Activated B cell treated with CpG ODN at 0.5 μM for 24 hours (primary cell): ENCODE measurements at regions not wholly inside any gene's neighbourhood (a gene's known extent, or its start where the extent isn't known, plus 50 kb on each side); places are given as distances from the start of the nearest gene placed in this dataset.

Experiments used
- ATAC-seq: fragments of 200-7000 bp; cut with Tn5 transposase; one replicate; pipeline ENCODE4 v1.10.0; 2021; ENCODE audit warnings: low read depth, mild to moderate bottlenecking, moderate library complexity
- CTCF ChIA-PET: fragments of 350-600 bp; sonication (Branson Sonifier 250); formaldehyde crosslinking; loops from one replicate; lab custom pipeline; 2021; ENCODE audit warnings: antibody characterized with exemption; lab: Charles Lee
- POLR2A ChIA-PET: fragments of 350-600 bp; sonication (Branson Sonifier 250); formaldehyde crosslinking; loops from one replicate; lab custom pipeline; 2021; ENCODE audit warnings: antibody characterized with exemption; lab: Charles Lee
- DNase-seq: peaks from one replicate; pipeline ENCODE4 v3.0.0; 2022
- H3K27ac Mint-ChIP-seq: one replicate; pipeline ENCODE4 v1.8.0; 2020; ENCODE audit warnings: mixed read lengths
- H3K27me3 Mint-ChIP-seq: one replicate; pipeline ENCODE4 v1.8.0; 2021; ENCODE audit warnings: mixed read lengths
- H3K36me3 Mint-ChIP-seq: one replicate; pipeline ENCODE4 v1.8.0; 2021; ENCODE audit warnings: low read depth, mixed read lengths
- H3K4me1 Mint-ChIP-seq: one replicate; pipeline ENCODE4 v1.8.0; 2021; ENCODE audit warnings: mixed read lengths
- H3K4me3 Mint-ChIP-seq: one replicate; pipeline ENCODE4 v1.8.0; 2020; ENCODE audit warnings: mild to moderate bottlenecking, mixed read lengths
- H3K9me3 Mint-ChIP-seq: one replicate; pipeline ENCODE4 v1.8.0; 2020; ENCODE audit warnings: mixed read lengths
- intact Hi-C: fragments of 100-400 bp; cut with micrococcal nuclease; formaldehyde crosslinking; loops from one replicate; pipeline ENCODE4 v1.15.1; 2024
- TF ChIP-seq, protein P1 (sequence below): fragments of 200-600 bp; IDR thresholded peaks from one replicate; pipeline ENCODE4 v1.8.0; 2022; ENCODE audit warnings: antibody characterized with exemption, mild to moderate bottlenecking

DNA sequence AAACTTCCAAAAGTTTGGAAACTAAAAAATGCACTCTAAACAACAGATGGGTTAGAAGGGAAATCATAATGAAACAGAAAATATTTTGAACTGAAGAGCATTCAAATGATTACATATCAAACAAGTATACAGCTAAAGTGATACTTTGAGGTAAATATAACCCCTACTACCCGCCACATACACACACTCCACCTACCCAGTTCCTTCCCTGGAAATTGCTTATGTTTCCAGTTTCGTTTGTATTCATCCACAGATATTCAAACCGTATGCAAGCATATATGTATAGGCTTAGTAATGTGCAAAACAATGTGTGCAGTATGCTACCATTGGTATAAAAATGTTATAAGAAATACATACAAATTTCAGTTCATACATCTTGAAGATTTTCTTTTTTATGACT is 95.5 kb downstream of the SMIM20 start:
- H3K9me3 Mint-ChIP-seq: peaks cover 17% of the 10 kb centered on the region
- no peak overlapping the region for H3K4me3 Mint-ChIP-seq
- H3K4me1 Mint-ChIP-seq: no peaks in the 10 kb centered on the region
- CTCF ChIA-PET: interaction anchor here (0.9 kb wide), 1 partner anchor 21 kb away, joined by 3 read pairs; no protein-coding TSS in a partner anchor
- H3K27me3 Mint-ChIP-seq: peaks cover 18% of the 10 kb centered on the region
- TF ChIP-seq, protein P1, sequence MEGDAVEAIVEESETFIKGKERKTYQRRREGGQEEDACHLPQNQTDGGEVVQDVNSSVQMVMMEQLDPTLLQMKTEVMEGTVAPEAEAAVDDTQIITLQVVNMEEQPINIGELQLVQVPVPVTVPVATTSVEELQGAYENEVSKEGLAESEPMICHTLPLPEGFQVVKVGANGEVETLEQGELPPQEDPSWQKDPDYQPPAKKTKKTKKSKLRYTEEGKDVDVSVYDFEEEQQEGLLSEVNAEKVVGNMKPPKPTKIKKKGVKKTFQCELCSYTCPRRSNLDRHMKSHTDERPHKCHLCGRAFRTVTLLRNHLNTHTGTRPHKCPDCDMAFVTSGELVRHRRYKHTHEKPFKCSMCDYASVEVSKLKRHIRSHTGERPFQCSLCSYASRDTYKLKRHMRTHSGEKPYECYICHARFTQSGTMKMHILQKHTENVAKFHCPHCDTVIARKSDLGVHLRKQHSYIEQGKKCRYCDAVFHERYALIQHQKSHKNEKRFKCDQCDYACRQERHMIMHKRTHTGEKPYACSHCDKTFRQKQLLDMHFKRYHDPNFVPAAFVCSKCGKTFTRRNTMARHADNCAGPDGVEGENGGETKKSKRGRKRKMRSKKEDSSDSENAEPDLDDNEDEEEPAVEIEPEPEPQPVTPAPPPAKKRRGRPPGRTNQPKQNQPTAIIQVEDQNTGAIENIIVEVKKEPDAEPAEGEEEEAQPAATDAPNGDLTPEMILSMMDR: no peak
- intact Hi-C loops: no loop called here
- no peaks in the 10 kb centered on the region for H3K36me3 Mint-ChIP-seq
- ATAC-seq (no peak), DNase-seq (no peak)
- POLR2A ChIA-PET: no interaction called here
- no peak overlapping the region for H3K27ac Mint-ChIP-seq

DNA sequence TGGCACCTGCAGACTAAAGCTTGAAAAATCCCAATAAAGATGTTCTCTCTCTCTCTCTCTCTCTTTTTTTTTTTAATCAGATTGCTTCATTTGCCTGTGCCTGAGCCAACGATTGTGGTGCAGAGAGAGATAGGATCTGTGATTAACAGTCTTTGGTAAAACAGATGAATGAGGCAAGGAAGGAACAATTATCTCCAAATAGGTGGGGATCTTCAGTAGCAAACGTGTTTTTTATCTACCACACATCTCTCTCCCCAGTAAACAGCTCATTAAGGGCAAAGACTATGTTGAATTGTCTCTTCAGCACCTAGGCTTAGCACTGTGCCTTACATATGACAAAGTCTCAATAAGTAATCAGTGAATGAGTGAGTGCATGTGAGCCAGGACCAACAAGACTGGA is 96.3 kb downstream of the SMIM20 start:
- Mint-ChIP-seq H3K4me3 (no peak overlapping the region), H3K27me3 (peaks cover 19% of the 10 kb centered on the region), H3K36me3 (no peaks in the 10 kb centered on the region), H3K27ac (no peak overlapping the region), H3K9me3 (peaks cover 17% of the 10 kb centered on the region), H3K4me1 (no peaks in the 10 kb centered on the region)
- DNase-seq (no peak), ATAC-seq (no peak)
- TF ChIP-seq, protein P1: no peak
- CTCF ChIA-PET: no interaction called here
- intact Hi-C loops: no loop called here
- POLR2A ChIA-PET: no interaction called here

DNA sequence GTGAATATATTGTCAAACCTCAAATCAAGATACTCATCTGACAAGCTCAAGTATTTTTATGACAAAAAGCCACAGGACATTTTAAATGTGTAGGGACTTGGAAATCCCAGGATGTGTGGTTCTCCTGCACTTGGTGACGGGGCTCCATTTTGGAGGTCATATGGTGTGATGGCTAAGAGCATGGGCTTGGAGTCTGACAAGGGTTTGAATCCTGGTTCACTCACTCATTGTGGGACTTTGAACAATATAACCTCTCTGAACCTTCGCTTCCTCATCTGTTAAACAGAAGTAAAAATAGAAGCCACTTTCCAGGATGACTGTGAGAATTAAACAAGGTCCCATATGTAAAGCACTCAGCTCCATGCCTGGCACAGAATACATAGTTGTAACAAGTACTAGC is 99.6 kb downstream of the SMIM20 start:
- CTCF ChIA-PET: no interaction called here
- ATAC-seq: no peak
- intact Hi-C loops: no loop called here
- Mint-ChIP-seq H3K9me3 (peaks cover 16% of the 10 kb centered on the region), H3K4me3 (no peak overlapping the region), H3K27ac (no peak overlapping the region), H3K4me1 (no peaks in the 10 kb centered on the region), H3K36me3 (no peaks in the 10 kb centered on the region), H3K27me3 (peaks cover 18% of the 10 kb centered on the region)
- DNase-seq: no peak
- POLR2A ChIA-PET: no interaction called here
- TF ChIP-seq, protein P1: no peak

DNA sequence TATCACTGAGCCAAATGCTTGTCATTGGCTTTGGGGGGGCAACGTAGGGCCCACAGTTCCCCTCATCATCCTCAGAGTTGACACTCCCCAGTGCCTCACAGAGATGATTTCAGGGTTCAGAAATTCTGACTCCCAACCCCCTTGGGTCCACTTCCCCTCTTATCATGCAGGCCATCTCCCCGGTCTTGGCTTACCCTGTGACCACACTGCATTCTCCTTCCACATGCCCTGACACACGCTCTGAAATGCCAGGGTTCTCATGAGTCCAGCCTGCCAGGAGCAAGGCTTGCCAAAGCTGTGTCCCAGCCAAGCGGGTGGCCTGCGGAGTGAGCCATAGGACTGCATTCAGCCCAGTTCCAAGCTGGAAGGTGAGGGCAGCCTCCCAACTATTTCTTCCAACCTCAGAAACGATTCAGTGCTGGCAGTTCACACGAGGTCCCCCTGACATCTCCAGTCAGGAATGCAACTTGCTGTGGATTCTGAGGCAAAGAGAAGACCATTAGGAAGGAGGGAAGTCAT is 101.2 kb downstream of the SMIM20 start:
- H3K27me3 Mint-ChIP-seq: peaks cover 14% of the 10 kb centered on the region
- intact Hi-C loops: no loop called here
- H3K9me3 Mint-ChIP-seq: peaks cover 8% of the 10 kb centered on the region
- ChIA-PET POLR2A (no interaction called here), CTCF (no interaction called here)
- no peak overlapping the region for H3K4me3 Mint-ChIP-seq
- no peaks in the 10 kb centered on the region for H3K36me3 Mint-ChIP-seq
- no peak overlapping the region for H3K27ac Mint-ChIP-seq
- DNase-seq: no peak
- ATAC-seq: no peak
- H3K4me1 Mint-ChIP-seq: no peaks in the 10 kb centered on the region
- TF ChIP-seq, protein P1: no peak

DNA sequence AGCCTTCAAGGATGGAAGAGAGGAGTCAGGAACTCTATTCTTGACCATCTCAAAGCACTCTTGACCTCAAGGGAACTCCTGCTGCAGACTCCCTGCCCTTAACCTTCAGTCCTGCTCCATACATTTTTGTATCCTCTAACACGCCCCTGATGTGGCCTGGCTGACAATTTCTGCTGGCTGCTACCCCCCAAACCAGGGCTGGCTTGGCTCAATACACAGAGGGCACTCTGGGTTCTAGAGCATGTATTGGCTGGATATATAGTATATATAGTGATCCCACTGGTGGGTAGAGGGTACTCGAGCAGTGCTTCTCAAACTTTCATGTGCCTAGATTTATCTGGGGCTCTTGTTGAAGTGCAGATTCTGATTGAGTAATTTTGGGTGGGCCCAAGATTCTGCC is 101.9 kb downstream of the SMIM20 start:
- intact Hi-C loops: no loop called here
- H3K27me3 Mint-ChIP-seq: peaks cover 13% of the 10 kb centered on the region
- no peaks in the 10 kb centered on the region for H3K36me3 Mint-ChIP-seq
- no peak overlapping the region for H3K4me3 Mint-ChIP-seq
- ATAC-seq (no peak), DNase-seq (no peak)
- H3K4me1 Mint-ChIP-seq: no peaks in the 10 kb centered on the region
- no peak overlapping the region for H3K27ac Mint-ChIP-seq
- TF ChIP-seq, protein P1: no peak
- H3K9me3 Mint-ChIP-seq: peaks cover 3% of the 10 kb centered on the region
- POLR2A ChIA-PET: no interaction called here
- CTCF ChIA-PET: no interaction called here
